ENCODE measurements at regions not wholly inside any gene's neighbourhood (a gene's known extent, or its start where the extent isn't known, plus 50 kb on each side); places are given as distances from the start of the nearest gene placed in this dataset.

DNA sequence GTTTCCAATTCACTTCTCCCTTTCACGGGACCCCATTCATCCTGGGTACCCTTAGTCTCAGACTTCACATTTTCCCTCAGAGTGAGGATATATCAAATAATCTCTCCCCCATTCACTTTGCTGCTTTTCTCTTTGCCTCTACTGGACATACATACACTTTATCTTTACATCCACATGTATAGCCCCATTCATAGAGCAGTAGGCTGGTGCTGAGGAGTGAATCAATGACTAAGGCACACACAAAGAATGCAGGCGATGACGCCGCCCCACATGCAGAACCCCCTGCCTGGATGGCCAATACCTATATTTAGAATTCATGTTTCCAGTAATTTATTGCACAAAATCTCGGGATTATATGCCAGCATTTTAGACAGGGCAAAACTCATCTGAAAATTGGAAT lies 554.3 kb upstream of the TENM3 start:
- Histone ChIP-seq H3K4me3 (ENCODE audit: control insufficient read depth in 1 of 2, extremely low read depth in 1 of 2, low read length in 1 of 2) (no peak overlapping the region), H3K9me3 (no peaks in the 10 kb centered on the region), H3K27ac (ENCODE audit: low read length) (no peak overlapping the region), H3K27me3 (replicated peaks in 1 of 2; ENCODE audit: control insufficient read depth in 2 of 2, extremely low read depth in 1 of 2, insufficient read depth in 2 of 2, low read length in 1 of 2) (no peaks in the 10 kb centered on the region), H3K4me1 (ENCODE audit: control insufficient read depth in 1 of 2, extremely low read depth in 1 of 2, insufficient read depth in 2 of 2, low read length in 2 of 2) (no peaks in the 10 kb centered on the region), H3K36me3 (ENCODE audit: control insufficient read depth in 2 of 2, extremely low read depth in 1 of 2, insufficient read depth in 1 of 2, low read length in 1 of 2) (no peaks in the 10 kb centered on the region)
- no peak for DNase-seq
- no peak for ATAC-seq (replicated peaks in 1 of 4)
- Mint-ChIP-seq H3K36me3 (no peaks in the 10 kb centered on the region), H3K27me3 (no peaks in the 10 kb centered on the region), H3K9me3 (peaks cover 0 to 7% (median 4%) of the 10 kb centered on the region in 3 donors), H3K4me3 (no peak overlapping the region), H3K27ac (no peak overlapping the region), H3K4me1 (no peaks in the 10 kb centered on the region)
- 14% methylated on average over 1 of the region's 5 CpGs for WGBS (ENCODE audit: insufficient coverage)
- CTCF ChIA-PET, result no interaction called here
- POLR2A ChIA-PET, result no interaction called here

- ChIA-PET CTCF (no interaction called here), POLR2A (no interaction called here)
- Mint-ChIP-seq H3K4me3 (no peak overlapping the region), H3K9me3 (peaks cover 0 to 7% (median 4%) of the 10 kb centered on the region in 3 donors), H3K27ac (no peak overlapping the region), H3K4me1 (no peaks in the 10 kb centered on the region), H3K36me3 (no peaks in the 10 kb centered on the region), H3K27me3 (no peaks in the 10 kb centered on the region)
- no peak overlapping the region for H3K4me3 ChIP-seq (ENCODE audit: control insufficient read depth in 1 of 2, extremely low read depth in 1 of 2, low read length in 1 of 2)
- H3K4me1 ChIP-seq (ENCODE audit: control insufficient read depth in 1 of 2, extremely low read depth in 1 of 2, insufficient read depth in 2 of 2, low read length in 2 of 2), result no peaks in the 10 kb centered on the region
- no peaks in the 10 kb centered on the region for H3K36me3 ChIP-seq (ENCODE audit: control insufficient read depth in 2 of 2, extremely low read depth in 1 of 2, insufficient read depth in 1 of 2, low read length in 1 of 2)
- DNase-seq (no peak), ATAC-seq (replicated peaks in 1 of 4) (no peak)
- H3K9me3 ChIP-seq, result no peaks in the 10 kb centered on the region
- H3K27ac ChIP-seq (ENCODE audit: low read length), result no peak overlapping the region
- no peaks in the 10 kb centered on the region for H3K27me3 ChIP-seq (replicated peaks in 1 of 2; ENCODE audit: control insufficient read depth in 2 of 2, extremely low read depth in 1 of 2, insufficient read depth in 2 of 2, low read length in 1 of 2)
- WGBS (ENCODE audit: insufficient coverage), result no CpG with 5 or more reads among the region's 2 CpGs
Measured at GRCh38 chr4:181690498-181690897, 552.7 kb upstream of the TENM3 start.

DNA sequence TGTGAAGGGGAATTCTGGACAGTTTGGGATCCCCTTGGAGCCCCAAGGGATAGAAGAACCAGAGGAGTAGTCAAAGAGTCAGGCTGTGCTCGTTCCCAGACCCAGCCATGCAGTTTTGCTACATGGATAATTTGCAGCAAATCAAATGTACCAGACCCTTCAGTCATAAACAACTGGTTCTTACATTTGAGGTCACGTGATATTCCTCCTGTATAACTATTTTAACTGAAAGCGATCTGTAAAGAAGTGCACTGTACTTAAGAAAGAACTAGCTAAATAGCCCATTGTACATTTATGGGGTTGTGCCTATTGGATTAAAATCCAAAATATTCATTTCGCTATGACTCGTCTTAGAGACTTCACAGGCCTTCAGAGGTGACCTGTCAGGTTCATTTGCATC lies 550.2 kb upstream of the TENM3 start:
- H3K9me3 ChIP-seq, result no peaks in the 10 kb centered on the region
- H3K27me3 ChIP-seq (replicated peaks in 1 of 2; ENCODE audit: control insufficient read depth in 2 of 2, extremely low read depth in 1 of 2, insufficient read depth in 2 of 2, low read length in 1 of 2), result no peaks in the 10 kb centered on the region
- Mint-ChIP-seq H3K4me3 (no peak overlapping the region), H3K4me1 (no peaks in the 10 kb centered on the region), H3K36me3 (no peaks in the 10 kb centered on the region), H3K27me3 (no peaks in the 10 kb centered on the region), H3K27ac (no peak overlapping the region), H3K9me3 (peaks cover 0 to 8% (median 7%) of the 10 kb centered on the region in 3 donors)
- H3K36me3 ChIP-seq (ENCODE audit: control insufficient read depth in 2 of 2, extremely low read depth in 1 of 2, insufficient read depth in 1 of 2, low read length in 1 of 2), result no peaks in the 10 kb centered on the region
- H3K27ac ChIP-seq (ENCODE audit: low read length), result no peak overlapping the region
- H3K4me3 ChIP-seq (ENCODE audit: control insufficient read depth in 1 of 2, extremely low read depth in 1 of 2, low read length in 1 of 2), result no peak overlapping the region
- CTCF ChIA-PET, result no interaction called here
- ATAC-seq (replicated peaks in 1 of 4), result no peak
- DNase-seq, result no peak
- POLR2A ChIA-PET, result interaction anchor here in 1 of 2 donors (0.5 kb wide), 1 partner anchor 8 kb away, joined by 7 read pairs; no protein-coding TSS in a partner anchor
- WGBS (ENCODE audit: insufficient coverage), result 25% methylated on average over 1 of the region's 5 CpGs
- no peaks in the 10 kb centered on the region for H3K4me1 ChIP-seq (ENCODE audit: control insufficient read depth in 1 of 2, extremely low read depth in 1 of 2, insufficient read depth in 2 of 2, low read length in 2 of 2)

DNA sequence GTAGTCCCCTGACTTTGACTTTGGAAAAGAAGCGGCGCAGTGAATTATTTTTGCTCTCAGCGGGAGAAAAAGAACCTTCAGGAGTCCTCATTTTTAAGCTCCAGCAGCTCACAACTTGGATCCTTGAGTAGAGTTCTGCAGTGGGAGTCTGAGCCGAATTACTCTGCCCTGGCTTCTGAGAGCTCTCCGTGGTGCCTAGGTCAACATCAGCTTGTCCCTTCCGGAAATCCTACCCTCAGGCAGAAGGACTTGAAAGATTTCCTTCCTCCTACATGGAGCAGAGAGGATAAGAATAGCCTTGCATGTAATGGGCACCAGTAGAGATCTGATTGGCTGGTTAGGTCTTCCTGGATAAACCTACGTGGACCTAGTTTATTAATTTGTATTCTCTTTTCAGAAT lies 549.7 kb upstream of the TENM3 start:
- DNase-seq (no peak), ATAC-seq (replicated peaks in 1 of 4) (no peak)
- Mint-ChIP-seq H3K27me3 (no peaks in the 10 kb centered on the region), H3K36me3 (no peaks in the 10 kb centered on the region), H3K4me1 (no peaks in the 10 kb centered on the region), H3K27ac (no peak overlapping the region), H3K9me3 (peaks cover 0 to 8% (median 7%) of the 10 kb centered on the region in 3 donors), H3K4me3 (no peak overlapping the region)
- no peaks in the 10 kb centered on the region for H3K36me3 ChIP-seq (ENCODE audit: control insufficient read depth in 2 of 2, extremely low read depth in 1 of 2, insufficient read depth in 1 of 2, low read length in 1 of 2)
- no peaks in the 10 kb centered on the region for H3K27me3 ChIP-seq (replicated peaks in 1 of 2; ENCODE audit: control insufficient read depth in 2 of 2, extremely low read depth in 1 of 2, insufficient read depth in 2 of 2, low read length in 1 of 2)
- H3K4me3 ChIP-seq (ENCODE audit: control insufficient read depth in 1 of 2, extremely low read depth in 1 of 2, low read length in 1 of 2), result no peak overlapping the region
- H3K9me3 ChIP-seq, result no peaks in the 10 kb centered on the region
- H3K4me1 ChIP-seq (ENCODE audit: control insufficient read depth in 1 of 2, extremely low read depth in 1 of 2, insufficient read depth in 2 of 2, low read length in 2 of 2), result no peaks in the 10 kb centered on the region
- WGBS (ENCODE audit: insufficient coverage), result 94% methylated on average over 3 of the region's 7 CpGs
- ChIA-PET CTCF (no interaction called here), POLR2A (interaction anchor here in 1 of 2 donors (0.5 kb wide), 1 partner anchor 9 kb away, joined by 7 read pairs; no protein-coding TSS in a partner anchor)
- no peak overlapping the region for H3K27ac ChIP-seq (ENCODE audit: low read length)

DNA sequence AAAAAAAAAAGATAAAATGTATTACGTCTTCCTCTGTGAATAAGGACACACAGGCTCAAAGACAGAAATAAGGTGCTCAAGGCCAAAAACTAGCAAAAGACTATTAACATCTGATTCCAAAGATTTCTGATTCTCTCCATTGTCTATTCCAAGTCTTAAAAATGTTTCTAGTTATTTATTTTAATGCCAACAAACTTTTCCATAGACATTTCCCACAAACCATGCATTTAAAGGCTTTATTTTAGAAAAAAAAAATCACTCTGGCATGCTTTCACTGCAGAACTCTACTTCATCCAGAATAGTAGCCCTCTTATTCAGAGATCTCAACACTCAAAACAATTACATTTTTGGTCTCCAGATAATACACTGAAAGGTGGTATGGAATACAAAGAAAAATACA lies 545.0 kb upstream of the TENM3 start:
- no peak for DNase-seq
- no peaks in the 10 kb centered on the region for H3K36me3 Mint-ChIP-seq
- H3K27me3 Mint-ChIP-seq, result no peaks in the 10 kb centered on the region
- H3K4me3 Mint-ChIP-seq, result no peak overlapping the region
- no peaks in the 10 kb centered on the region for H3K36me3 ChIP-seq (ENCODE audit: control insufficient read depth in 2 of 2, extremely low read depth in 1 of 2, insufficient read depth in 1 of 2, low read length in 1 of 2)
- WGBS (ENCODE audit: insufficient coverage), result no CpG with 5 or more reads among the region's 1 CpG
- ATAC-seq (replicated peaks in 1 of 4), result no peak
- H3K4me1 ChIP-seq (ENCODE audit: control insufficient read depth in 1 of 2, extremely low read depth in 1 of 2, insufficient read depth in 2 of 2, low read length in 2 of 2), result no peaks in the 10 kb centered on the region
- H3K9me3 ChIP-seq, result no peaks in the 10 kb centered on the region
- H3K27me3 ChIP-seq (replicated peaks in 1 of 2; ENCODE audit: control insufficient read depth in 2 of 2, extremely low read depth in 1 of 2, insufficient read depth in 2 of 2, low read length in 1 of 2), result no peaks in the 10 kb centered on the region
- H3K9me3 Mint-ChIP-seq, result peaks cover 0 to 10% (median 0%) of the 10 kb centered on the region in 3 donors
- POLR2A ChIA-PET, result no interaction called here
- H3K27ac ChIP-seq (ENCODE audit: low read length), result no peak overlapping the region
- H3K4me1 Mint-ChIP-seq, result no peaks in the 10 kb centered on the region
- CTCF ChIA-PET, result no interaction called here
- H3K27ac Mint-ChIP-seq, result no peak overlapping the region
- no peak overlapping the region for H3K4me3 ChIP-seq (ENCODE audit: control insufficient read depth in 1 of 2, extremely low read depth in 1 of 2, low read length in 1 of 2)

GRCh38 chr4:181701214-181701613 lies 542.0 kb upstream of the TENM3 start:
- Mint-ChIP-seq H3K36me3 (no peaks in the 10 kb centered on the region), H3K27me3 (no peaks in the 10 kb centered on the region), H3K27ac (no peak overlapping the region), H3K4me3 (no peak overlapping the region), H3K9me3 (peaks cover 0 to 4% (median 4%) of the 10 kb centered on the region in 3 donors), H3K4me1 (no peaks in the 10 kb centered on the region)
- H3K36me3 ChIP-seq (ENCODE audit: control insufficient read depth in 2 of 2, extremely low read depth in 1 of 2, insufficient read depth in 1 of 2, low read length in 1 of 2), result no peaks in the 10 kb centered on the region
- H3K27ac ChIP-seq (ENCODE audit: low read length), result no peak overlapping the region
- 59% methylated on average over 4 of the region's 5 CpGs for WGBS (ENCODE audit: insufficient coverage)
- no peaks in the 10 kb centered on the region for H3K4me1 ChIP-seq (ENCODE audit: control insufficient read depth in 1 of 2, extremely low read depth in 1 of 2, insufficient read depth in 2 of 2, low read length in 2 of 2)
- POLR2A ChIA-PET, result no interaction called here
- no peaks in the 10 kb centered on the region for H3K9me3 ChIP-seq
- ATAC-seq (replicated peaks in 1 of 4), result no peak
- CTCF ChIA-PET, result no interaction called here
- H3K27me3 ChIP-seq (replicated peaks in 1 of 2; ENCODE audit: control insufficient read depth in 2 of 2, extremely low read depth in 1 of 2, insufficient read depth in 2 of 2, low read length in 1 of 2), result no peaks in the 10 kb centered on the region
- DNase-seq, result no peak
- no peak overlapping the region for H3K4me3 ChIP-seq (ENCODE audit: control insufficient read depth in 1 of 2, extremely low read depth in 1 of 2, low read length in 1 of 2)

DNA sequence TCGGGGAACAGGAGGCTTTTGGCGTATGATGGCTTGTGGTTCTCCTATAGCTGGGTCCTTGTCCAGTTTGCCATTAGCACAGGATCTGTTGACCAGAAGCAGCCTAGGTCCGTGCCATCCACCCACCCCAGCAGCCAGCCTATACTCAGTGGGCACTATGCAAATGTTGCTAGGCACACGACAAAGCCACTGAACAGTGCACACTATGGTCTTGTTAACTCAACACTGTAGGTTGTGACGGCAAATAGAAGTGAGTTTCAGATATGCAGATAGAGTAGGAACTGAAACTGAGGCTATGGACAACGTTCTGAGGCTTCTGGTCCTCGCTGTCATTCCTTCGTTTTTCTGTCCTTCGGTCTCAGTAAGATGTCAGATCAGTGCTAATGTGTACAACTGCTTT lies 541.3 kb upstream of the TENM3 start:
- ATAC-seq (replicated peaks in 1 of 4) (no peak), DNase-seq (no peak)
- Mint-ChIP-seq H3K4me1 (no peaks in the 10 kb centered on the region), H3K36me3 (no peaks in the 10 kb centered on the region), H3K27me3 (no peaks in the 10 kb centered on the region), H3K27ac (no peak overlapping the region), H3K9me3 (peaks cover 0 to 4% (median 2%) of the 10 kb centered on the region in 3 donors), H3K4me3 (no peak overlapping the region)
- H3K4me3 ChIP-seq (ENCODE audit: control insufficient read depth in 1 of 2, extremely low read depth in 1 of 2, low read length in 1 of 2), result no peak overlapping the region
- no peaks in the 10 kb centered on the region for H3K27me3 ChIP-seq (replicated peaks in 1 of 2; ENCODE audit: control insufficient read depth in 2 of 2, extremely low read depth in 1 of 2, insufficient read depth in 2 of 2, low read length in 1 of 2)
- ChIA-PET CTCF (no interaction called here), POLR2A (no interaction called here)
- 74% methylated on average over 5 of the region's 9 CpGs for WGBS (ENCODE audit: insufficient coverage)
- no peaks in the 10 kb centered on the region for H3K4me1 ChIP-seq (ENCODE audit: control insufficient read depth in 1 of 2, extremely low read depth in 1 of 2, insufficient read depth in 2 of 2, low read length in 2 of 2)
- no peak overlapping the region for H3K27ac ChIP-seq (ENCODE audit: low read length)
- H3K36me3 ChIP-seq (ENCODE audit: control insufficient read depth in 2 of 2, extremely low read depth in 1 of 2, insufficient read depth in 1 of 2, low read length in 1 of 2), result no peaks in the 10 kb centered on the region
- H3K9me3 ChIP-seq, result no peaks in the 10 kb centered on the region
